Activated B cell treated with CpG ODN at 0.5 μM for 24 hours (primary cell): ENCODE measurements at regions not wholly inside any gene's neighbourhood (a gene's known extent, or its start where the extent isn't known, plus 50 kb on each side); places are given as distances from the start of the nearest gene placed in this dataset.
"Not testable (repeated sequence)": the region's sequence is repeated elsewhere in the genome, so short reads cannot be mapped to it uniquely, and the experiment has no call there.

Experiments used
- ATAC-seq: fragments of 200-7000 bp; cut with Tn5 transposase; one replicate; pipeline ENCODE4 v1.10.0; 2021; ENCODE audit warnings: low read depth, mild to moderate bottlenecking, moderate library complexity
- CTCF ChIA-PET: fragments of 350-600 bp; sonication (Branson Sonifier 250); formaldehyde crosslinking; loops from one replicate; lab custom pipeline; 2021; ENCODE audit warnings: antibody characterized with exemption; lab: Charles Lee
- POLR2A ChIA-PET: fragments of 350-600 bp; sonication (Branson Sonifier 250); formaldehyde crosslinking; loops from one replicate; lab custom pipeline; 2021; ENCODE audit warnings: antibody characterized with exemption; lab: Charles Lee
- DNase-seq: peaks from one replicate; pipeline ENCODE4 v3.0.0; 2022
- H3K27ac Mint-ChIP-seq: one replicate; pipeline ENCODE4 v1.8.0; 2020; ENCODE audit warnings: mixed read lengths
- H3K27me3 Mint-ChIP-seq: one replicate; pipeline ENCODE4 v1.8.0; 2021; ENCODE audit warnings: mixed read lengths
- H3K36me3 Mint-ChIP-seq: one replicate; pipeline ENCODE4 v1.8.0; 2021; ENCODE audit warnings: low read depth, mixed read lengths
- H3K4me1 Mint-ChIP-seq: one replicate; pipeline ENCODE4 v1.8.0; 2021; ENCODE audit warnings: mixed read lengths
- H3K4me3 Mint-ChIP-seq: one replicate; pipeline ENCODE4 v1.8.0; 2020; ENCODE audit warnings: mild to moderate bottlenecking, mixed read lengths
- H3K9me3 Mint-ChIP-seq: one replicate; pipeline ENCODE4 v1.8.0; 2020; ENCODE audit warnings: mixed read lengths
- CTCF ChIP-seq: fragments of 200-600 bp; IDR thresholded peaks from one replicate; pipeline ENCODE4 v1.8.0; 2022; ENCODE audit warnings: antibody characterized with exemption, mild to moderate bottlenecking
- intact Hi-C: fragments of 100-400 bp; cut with micrococcal nuclease; formaldehyde crosslinking; loops from one replicate; pipeline ENCODE4 v1.15.1; 2024

DNA sequence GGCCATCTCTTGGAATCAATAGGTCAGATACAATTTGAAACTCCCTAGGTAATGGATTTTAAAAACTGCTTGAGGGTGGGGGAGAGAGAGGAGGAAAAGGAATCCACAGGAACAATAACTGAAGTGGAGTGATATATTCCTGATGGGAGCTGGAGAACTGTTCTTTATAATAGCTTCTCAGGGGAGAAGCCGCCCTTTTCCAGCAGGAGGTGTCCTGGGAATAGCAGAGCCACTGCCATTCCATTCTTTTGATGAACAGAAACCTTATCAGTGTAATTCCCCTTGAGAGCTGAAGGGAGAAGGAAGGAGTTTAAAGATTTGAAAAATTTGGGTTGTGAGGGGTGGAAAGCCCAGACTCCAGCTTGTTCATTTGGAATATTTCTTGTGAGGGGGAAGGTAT, 504.9 kb upstream of the DPH6 start:
- intact Hi-C loops, result no loop called here
- Mint-ChIP-seq H3K4me1 (no peaks in the 10 kb centered on the region), H3K9me3 (peaks cover 4% of the 10 kb centered on the region), H3K4me3 (no peak overlapping the region), H3K36me3 (no peaks in the 10 kb centered on the region), H3K27ac (no peak overlapping the region), H3K27me3 (no peaks in the 10 kb centered on the region)
- ChIA-PET POLR2A (no interaction called here), CTCF (no interaction called here)
- no peak for TF ChIP-seq CTCF
- ATAC-seq, result no peak
- no peak for DNase-seq

DNA sequence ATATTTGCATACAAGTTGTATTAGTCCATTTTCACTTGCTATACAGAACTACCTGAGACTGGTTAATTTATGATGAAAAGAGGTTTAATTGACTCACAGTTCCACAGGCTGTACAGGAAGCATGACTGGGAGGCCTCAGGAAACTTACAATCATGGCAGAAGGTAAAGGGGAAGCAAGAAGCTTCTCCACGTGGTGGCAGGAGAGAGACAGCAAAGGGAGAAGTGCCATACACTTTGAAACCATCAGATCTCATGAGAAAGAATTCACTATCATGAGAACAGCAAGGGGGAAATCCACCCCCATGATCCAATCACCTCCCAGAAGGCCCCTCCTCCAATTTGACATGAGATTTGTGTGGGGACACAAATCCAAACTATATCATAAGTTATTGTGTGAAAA, 506.7 kb upstream of the DPH6 start:
- H3K36me3 Mint-ChIP-seq, H3K9me3 Mint-ChIP-seq, DNase-seq, CTCF ChIA-PET, intact Hi-C loops, H3K4me1 Mint-ChIP-seq, H3K27ac Mint-ChIP-seq, ATAC-seq, H3K27me3 Mint-ChIP-seq, POLR2A ChIA-PET, H3K4me3 Mint-ChIP-seq: not testable (repeated sequence)

DNA sequence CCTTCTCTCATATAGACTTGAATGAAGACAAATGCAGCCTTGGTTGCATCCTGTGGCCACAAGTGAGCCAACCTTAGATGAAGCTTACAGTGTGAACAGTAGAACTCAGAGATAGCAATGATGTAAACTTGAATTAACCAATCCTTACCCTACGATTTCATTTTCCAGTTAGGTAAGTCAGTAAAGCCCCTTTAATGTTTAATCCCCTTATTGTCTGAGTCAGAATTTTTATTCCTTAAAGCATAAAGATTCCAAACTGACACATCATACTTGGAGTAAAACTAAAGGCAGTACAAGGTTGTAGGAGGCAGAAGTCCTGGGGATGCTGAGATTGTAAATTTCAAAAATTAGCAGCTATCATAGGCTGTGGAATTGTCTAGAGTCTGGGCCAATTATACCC, 507.8 kb upstream of the DPH6 start:
- intact Hi-C loops, result no loop called here
- Mint-ChIP-seq H3K4me3 (no peak overlapping the region), H3K27me3 (no peaks in the 10 kb centered on the region), H3K27ac (no peak overlapping the region), H3K4me1 (no peaks in the 10 kb centered on the region), H3K36me3 (no peaks in the 10 kb centered on the region), H3K9me3 (peaks cover 2% of the 10 kb centered on the region)
- POLR2A ChIA-PET, result no interaction called here
- no peak for TF ChIP-seq CTCF
- DNase-seq, result no peak
- no peak for ATAC-seq
- CTCF ChIA-PET, result no interaction called here

- ChIA-PET POLR2A (no interaction called here), CTCF (no interaction called here)
- Mint-ChIP-seq H3K27ac (no peak overlapping the region), H3K4me3 (no peak overlapping the region), H3K4me1 (no peaks in the 10 kb centered on the region), H3K27me3 (no peaks in the 10 kb centered on the region), H3K36me3 (no peaks in the 10 kb centered on the region), H3K9me3 (peaks cover 2% of the 10 kb centered on the region)
- no peak for TF ChIP-seq CTCF
- intact Hi-C loops, result no loop called here
- ATAC-seq, result no peak
- no peak for DNase-seq
Observed at GRCh38 chr15:36059596-36059995, 513.6 kb upstream of the DPH6 start.

GRCh38 chr15:36062357-36062756, 516.4 kb upstream of the DPH6 start:
- Mint-ChIP-seq H3K4me1 (no peaks in the 10 kb centered on the region), H3K36me3 (no peaks in the 10 kb centered on the region), H3K27ac (no peak overlapping the region), H3K9me3 (peaks cover 2% of the 10 kb centered on the region), H3K27me3 (no peaks in the 10 kb centered on the region), H3K4me3 (no peak overlapping the region)
- ATAC-seq (no peak), DNase-seq (no peak)
- intact Hi-C loops, result no loop called here
- ChIA-PET CTCF (no interaction called here), POLR2A (no interaction called here)
- no peak for TF ChIP-seq CTCF

DNA sequence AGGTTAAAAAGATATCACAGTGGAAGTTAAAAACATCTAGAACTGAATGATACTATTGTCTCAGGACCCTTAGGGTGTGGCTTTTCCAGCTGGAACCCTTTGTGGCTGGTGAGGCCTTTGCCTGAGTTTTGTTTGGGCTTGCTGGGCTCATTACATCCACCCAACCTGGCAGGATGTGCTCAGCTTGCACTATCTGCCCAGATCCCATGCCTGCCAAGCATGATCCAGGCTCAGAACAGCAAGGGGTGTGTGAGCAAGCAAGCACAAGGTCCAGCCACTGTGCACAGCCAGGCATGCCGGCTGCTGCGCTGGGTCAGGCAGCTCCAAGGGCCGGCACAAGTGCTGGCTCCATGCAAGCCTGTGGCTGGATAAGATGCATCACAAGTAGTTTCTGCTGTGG, 512.7 kb upstream of the CDIN1 start:
- ChIA-PET POLR2A (no interaction called here), CTCF (no interaction called here)
- Mint-ChIP-seq H3K9me3 (peaks cover 2% of the 10 kb centered on the region), H3K4me1 (no peaks in the 10 kb centered on the region), H3K27me3 (no peaks in the 10 kb centered on the region), H3K4me3 (no peak overlapping the region), H3K27ac (no peak overlapping the region), H3K36me3 (no peaks in the 10 kb centered on the region)
- intact Hi-C loops, result no loop called here
- DNase-seq (no peak), ATAC-seq (no peak)
- TF ChIP-seq CTCF, result no peak
